GM12891 (cell line): ENCODE measurements at regions not wholly inside any gene's neighbourhood (a gene's known extent, or its start where the extent isn't known, plus 50 kb on each side); places are given as distances from the start of the nearest gene placed in this dataset.

Experiments used
- POLR2A ChIP-seq: IDR thresholded peaks from 2 replicates; pipeline ENCODE4 v1.6.1; 2011; ENCODE audit warnings: low read depth, low read length, control low read depth
- POLR2AphosphoS5 ChIP-seq: IDR thresholded peaks from 2 replicates; pipeline ENCODE4 v1.6.1; 2011; ENCODE audit warnings: low read depth, low read length, control low read depth

DNA sequence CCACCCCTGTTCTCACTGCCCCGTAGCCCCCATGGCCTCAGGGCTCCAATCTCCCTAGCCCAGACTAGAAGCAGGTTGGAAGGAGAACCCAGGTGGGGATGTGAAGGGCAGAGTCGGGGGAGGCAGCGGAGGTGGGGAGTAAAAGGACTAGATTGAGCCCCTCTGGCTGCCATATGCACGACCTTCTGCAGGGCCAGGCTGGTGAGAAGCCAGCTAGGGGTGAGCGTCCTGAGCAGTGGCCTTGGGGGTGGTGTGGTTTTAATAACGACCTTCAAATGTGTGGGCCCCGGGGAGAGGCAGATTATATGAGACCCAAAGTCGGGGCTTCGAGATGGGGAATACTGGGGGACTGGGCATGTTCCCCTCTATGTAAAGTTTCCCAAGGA is 139.5 kb downstream of the C9orf50 start:
- no peak for TF ChIP-seq POLR2A
- TF ChIP-seq POLR2AphosphoS5, result no peak
